Testis (tissue), 2 donors: ENCODE measurements at regions not wholly inside any gene's neighbourhood (a gene's known extent, or its start where the extent isn't known, plus 50 kb on each side); places are given as distances from the start of the nearest gene placed in this dataset.

ENCODE experiments used
- POLR2A ChIP-seq: fragments of 450-650 bp; IDR thresholded peaks from one replicate; pipeline ENCODE4 v1.6.1; 2017; ENCODE audit warnings: antibody characterized with exemption, mild to moderate bottlenecking, moderate library complexity
- TF ChIP-seq, protein P1 (sequence below), 3 experiments: fragments of 450-650 bp in 2 of 3; fragments of 200-600 bp in 1 of 3; sonication (generic) in 1 of 3; IDR thresholded peaks; one replicate each; pipeline ENCODE4 v1.5.1; 2016 to 2019; ENCODE audit warnings: antibody characterized with exemption in 3 of 3, mild to moderate bottlenecking in 2 of 3, moderate library complexity in 1 of 3

DNA sequence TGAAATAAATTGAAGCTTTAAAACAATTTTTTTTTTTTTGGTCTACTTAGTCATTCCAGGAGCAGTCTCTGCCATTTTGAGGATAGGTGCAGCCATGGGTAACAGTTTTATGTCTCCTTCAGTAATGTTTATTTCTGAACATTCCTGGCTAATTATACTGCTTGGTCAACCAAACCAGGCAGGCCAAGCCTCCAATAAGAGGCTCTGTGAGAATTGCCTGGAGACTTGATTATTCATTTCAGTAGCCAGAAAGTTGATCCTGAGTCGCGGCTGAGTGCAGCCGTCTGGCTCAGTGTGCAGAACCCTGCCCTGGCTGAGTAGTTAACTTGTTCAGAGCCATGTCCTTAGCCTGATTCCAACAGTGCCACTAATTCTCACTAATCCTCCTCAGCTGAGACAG lies 364.0 kb upstream of the FAT3 start:
- TF ChIP-seq, protein P1, sequence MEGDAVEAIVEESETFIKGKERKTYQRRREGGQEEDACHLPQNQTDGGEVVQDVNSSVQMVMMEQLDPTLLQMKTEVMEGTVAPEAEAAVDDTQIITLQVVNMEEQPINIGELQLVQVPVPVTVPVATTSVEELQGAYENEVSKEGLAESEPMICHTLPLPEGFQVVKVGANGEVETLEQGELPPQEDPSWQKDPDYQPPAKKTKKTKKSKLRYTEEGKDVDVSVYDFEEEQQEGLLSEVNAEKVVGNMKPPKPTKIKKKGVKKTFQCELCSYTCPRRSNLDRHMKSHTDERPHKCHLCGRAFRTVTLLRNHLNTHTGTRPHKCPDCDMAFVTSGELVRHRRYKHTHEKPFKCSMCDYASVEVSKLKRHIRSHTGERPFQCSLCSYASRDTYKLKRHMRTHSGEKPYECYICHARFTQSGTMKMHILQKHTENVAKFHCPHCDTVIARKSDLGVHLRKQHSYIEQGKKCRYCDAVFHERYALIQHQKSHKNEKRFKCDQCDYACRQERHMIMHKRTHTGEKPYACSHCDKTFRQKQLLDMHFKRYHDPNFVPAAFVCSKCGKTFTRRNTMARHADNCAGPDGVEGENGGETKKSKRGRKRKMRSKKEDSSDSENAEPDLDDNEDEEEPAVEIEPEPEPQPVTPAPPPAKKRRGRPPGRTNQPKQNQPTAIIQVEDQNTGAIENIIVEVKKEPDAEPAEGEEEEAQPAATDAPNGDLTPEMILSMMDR (IDR thresholded peaks at IDR 0.05), result no peak
- no peak for TF ChIP-seq POLR2A
